ENCODE measurements at regions not wholly inside any gene's neighbourhood (a gene's known extent, or its start where the extent isn't known, plus 50 kb on each side); places are given as distances from the start of the nearest gene placed in this dataset.

GRCh38 chr16:73231379-73231778 lies 183.5 kb upstream of the ZFHX3 start:
- H3K27ac ChIP-seq (ENCODE audit: low read depth, low read length) = no peak overlapping the region
- H3K36me3 ChIP-seq (ENCODE audit: control insufficient read depth in 2 of 4, insufficient read depth in 4 of 4, low read length in 3 of 4) = no peaks in the 10 kb centered on the region
- no peaks in the 10 kb centered on the region for H3K79me2 ChIP-seq (ENCODE audit: control insufficient read depth in 1 of 2, insufficient read depth in 2 of 2, low read length in 2 of 2)
- no peak overlapping the region for H3K23ac ChIP-seq (ENCODE audit: insufficient read length)
- H3K4me1 ChIP-seq (replicated peaks in 1 of 4; ENCODE audit: control insufficient read depth in 3 of 4, insufficient read depth in 4 of 4, low read length in 3 of 4) = 0 out of 7 replicates have a peak, but pooled peaks cover 0 to 2% (median 0%) of the 10 kb centered on the region in 4 experiments
- no peak overlapping the region for H3K4me3 ChIP-seq (ENCODE audit: extremely low read depth in 1 of 4, insufficient read depth in 2 of 4, low read depth in 3 of 4, low read length in 4 of 4)
- no peak overlapping the region for H4K91ac ChIP-seq (replicated peaks; ENCODE audit: insufficient read length, low read length)
- no peaks in the 10 kb centered on the region for H3K79me1 ChIP-seq (ENCODE audit: low read depth, low read length)
- no peak overlapping the region for H3K18ac ChIP-seq (ENCODE audit: extremely low read depth, low read length)
- H2BK5ac ChIP-seq (ENCODE audit: low read depth, low read length) = no peak overlapping the region
- DNase-seq (ENCODE audit: low read depth in 1 of 2, low spot score in 2 of 2) (no peak), FAIRE-seq (no peak)
- no peak overlapping the region for H3K14ac ChIP-seq (ENCODE audit: insufficient read length)
- H4K5ac ChIP-seq (ENCODE audit: insufficient read length, low read depth, low read length) = no peak overlapping the region
- no peak overlapping the region for H2BK15ac ChIP-seq (ENCODE audit: low read length)
- 0 out of 2 replicates have a peak overlapping the region, but pooled peaks have one; percentile 35 for H2AFZ ChIP-seq (ENCODE audit: low read length)
- 85% methylated on average over 11 of the region's 11 CpGs; no CpG with 5 or more reads in 1 of the 2 experiments for WGBS, 2 experiments (ENCODE audit: extremely low coverage in 1 of 2, insufficient coverage in 1 of 2, insufficient read length in 1 of 2, insufficient replicate concordance in 2 of 2, low coverage in 1 of 2, low lambda C conversion rate in 2 of 2, missing lambda C conversion rate in 1 of 2)
- no peak overlapping the region for H3K9ac ChIP-seq (replicated peaks in 1 of 4; ENCODE audit: extremely low read depth in 1 of 4, low read depth in 3 of 4, low read length in 3 of 4)
- H3K23me2 ChIP-seq (ENCODE audit: low read depth, low read length) = peaks cover 2% of the 10 kb centered on the region; the same call in 1 of the 2 replicates
- ChIA-PET POLR2A (ENCODE audit: partially characterized antibody) (interaction anchor here (0.6 to 1.2 kb wide), 2 partner anchors 13 to 125 kb away, joined by 3 to 5 read pairs; no protein-coding TSS in a partner anchor), CTCF (ENCODE audit: partially characterized antibody) (interaction anchor here (0.7 to 1.8 kb wide), 4 partner anchors 13 to 374 kb away, joined by 3 to 8 read pairs (median 3); no protein-coding TSS in a partner anchor)
- H4K20me1 ChIP-seq (replicated peaks in 1 of 2; ENCODE audit: control insufficient read depth in 1 of 2, insufficient read depth in 2 of 2, low read length in 2 of 2) = no peaks in the 10 kb centered on the region
- H4K8ac ChIP-seq (ENCODE audit: extremely low read depth, insufficient read depth, low read length) = no peak overlapping the region
- H3K56ac ChIP-seq (replicated peaks; ENCODE audit: insufficient read length, low read depth, low read length) = no peak overlapping the region
- no peak overlapping the region; a peak in 1 of 4 replicates for H3K4me2 ChIP-seq (ENCODE audit: insufficient read depth in 1 of 2, low read depth in 2 of 2, low read length in 2 of 2)
- H3K27me3 ChIP-seq (replicated peaks in 1 of 4; ENCODE audit: control insufficient read depth in 3 of 4, extremely low read depth in 1 of 4, insufficient read depth in 3 of 4, low read length in 3 of 4) = no peaks in the 10 kb centered on the region; a peak in 2 of 7 replicates
- H2BK20ac ChIP-seq (ENCODE audit: low read length) = no peak overlapping the region
- 0 out of 2 replicates have a peak overlapping the region, but pooled peaks have one; percentile 18 for H2AK5ac ChIP-seq (ENCODE audit: low read depth, low read length)
- H2BK12ac ChIP-seq (ENCODE audit: low read depth, low read length) = no peak overlapping the region
- no peaks in the 10 kb centered on the region for H3K9me3 ChIP-seq (ENCODE audit: insufficient read depth in 2 of 2, low read depth in 1 of 2, low read length in 1 of 2)
- H3K4ac ChIP-seq (replicated peaks; ENCODE audit: insufficient read length, low read depth, low read length) = no peak overlapping the region
- H2BK120ac ChIP-seq (replicated peaks; ENCODE audit: low read depth, low read length) = no peak overlapping the region
- TF ChIP-seq KDM4A (IDR thresholded peaks at IDR 0.05; ENCODE audit: low read depth, low read length, severe bottlenecking) (no peak), TEAD4 (IDR thresholded peaks at IDR 0.05; ENCODE audit: low read depth, low read length) (no peak), EP300 (IDR thresholded peaks at IDR 0.05; ENCODE audit: borderline replicate concordance in 1 of 2, low read depth in 2 of 2, low read length in 2 of 2) (no peak), MAFK (IDR thresholded peaks at IDR 0.05; ENCODE audit: low read depth, low read length) (no peak), SIN3A (conservative IDR thresholded peaks at IDR 0.05 in 1 of 2, IDR thresholded peaks at IDR 0.05 in 1 of 2; ENCODE audit: low read depth in 1 of 2, low read length in 2 of 2) (no peak), CHD1 (IDR thresholded peaks at IDR 0.05; ENCODE audit: low read depth, low read length) (no peak), CBX8 (IDR thresholded peaks at IDR 0.05; ENCODE audit: borderline replicate concordance, low read depth, low read length) (no peak), TBP (IDR thresholded peaks at IDR 0.05; ENCODE audit: low read depth, low read length) (no peak)

Data from H1 (cell line).